Body of pancreas (tissue), 4 donors: ENCODE measurements at regions not wholly inside any gene's neighbourhood (a gene's known extent, or its start where the extent isn't known, plus 50 kb on each side); places are given as distances from the start of the nearest gene placed in this dataset.

Experiments
- POLR2A ChIP-seq, 3 donors: fragments of 450-650 bp; IDR thresholded peaks; one replicate each; pipeline ENCODE4 v1.6.1; 2016; ENCODE audit warnings: antibody characterized with exemption in 3 of 3, mild to moderate bottlenecking in 2 of 3
- TF ChIP-seq, protein P1 (sequence below), 7 experiments: fragments of 450-650 bp in 4 of 7; fragments of 200-600 bp in 3 of 7; sonication (generic) in 3 of 7; IDR thresholded peaks; one replicate each; pipeline ENCODE4 v1.5.1; 2016 to 2019; ENCODE audit warnings: antibody characterized with exemption in 7 of 7

DNA sequence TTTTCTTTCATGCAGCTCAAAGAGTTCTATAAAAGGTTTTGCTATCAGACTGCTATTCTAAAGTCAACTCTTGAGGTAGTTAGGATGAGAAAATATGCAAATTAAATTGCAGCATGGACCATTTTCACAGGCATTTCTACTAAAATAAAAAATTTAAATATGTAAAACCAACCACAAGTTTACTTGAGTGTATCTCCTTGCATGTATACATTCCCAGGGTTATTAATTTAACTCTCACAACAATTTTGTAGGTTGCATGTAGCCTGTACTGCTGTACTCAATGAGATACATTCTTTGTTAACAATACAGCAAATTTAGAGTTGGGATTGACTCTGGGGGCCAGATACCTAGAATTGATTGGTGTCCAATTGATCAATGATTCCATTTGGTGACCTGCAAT lies 265.8 kb downstream of the MED10 start:
- TF ChIP-seq, protein P1, sequence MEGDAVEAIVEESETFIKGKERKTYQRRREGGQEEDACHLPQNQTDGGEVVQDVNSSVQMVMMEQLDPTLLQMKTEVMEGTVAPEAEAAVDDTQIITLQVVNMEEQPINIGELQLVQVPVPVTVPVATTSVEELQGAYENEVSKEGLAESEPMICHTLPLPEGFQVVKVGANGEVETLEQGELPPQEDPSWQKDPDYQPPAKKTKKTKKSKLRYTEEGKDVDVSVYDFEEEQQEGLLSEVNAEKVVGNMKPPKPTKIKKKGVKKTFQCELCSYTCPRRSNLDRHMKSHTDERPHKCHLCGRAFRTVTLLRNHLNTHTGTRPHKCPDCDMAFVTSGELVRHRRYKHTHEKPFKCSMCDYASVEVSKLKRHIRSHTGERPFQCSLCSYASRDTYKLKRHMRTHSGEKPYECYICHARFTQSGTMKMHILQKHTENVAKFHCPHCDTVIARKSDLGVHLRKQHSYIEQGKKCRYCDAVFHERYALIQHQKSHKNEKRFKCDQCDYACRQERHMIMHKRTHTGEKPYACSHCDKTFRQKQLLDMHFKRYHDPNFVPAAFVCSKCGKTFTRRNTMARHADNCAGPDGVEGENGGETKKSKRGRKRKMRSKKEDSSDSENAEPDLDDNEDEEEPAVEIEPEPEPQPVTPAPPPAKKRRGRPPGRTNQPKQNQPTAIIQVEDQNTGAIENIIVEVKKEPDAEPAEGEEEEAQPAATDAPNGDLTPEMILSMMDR (IDR thresholded peaks at IDR 0.05) = no peak
- TF ChIP-seq POLR2A (IDR thresholded peaks at IDR 0.05) = no peak
